Fibroblast of the conjunctiva (primary cell): ENCODE measurements at regions not wholly inside any gene's neighbourhood (a gene's known extent, or its start where the extent isn't known, plus 50 kb on each side); places are given as distances from the start of the nearest gene placed in this dataset.

Experiments used
- DNase-seq: peaks from one replicate; pipeline ENCODE4 v3.0.0-alpha.2; 2010; ENCODE audit warnings: low read depth

DNA sequence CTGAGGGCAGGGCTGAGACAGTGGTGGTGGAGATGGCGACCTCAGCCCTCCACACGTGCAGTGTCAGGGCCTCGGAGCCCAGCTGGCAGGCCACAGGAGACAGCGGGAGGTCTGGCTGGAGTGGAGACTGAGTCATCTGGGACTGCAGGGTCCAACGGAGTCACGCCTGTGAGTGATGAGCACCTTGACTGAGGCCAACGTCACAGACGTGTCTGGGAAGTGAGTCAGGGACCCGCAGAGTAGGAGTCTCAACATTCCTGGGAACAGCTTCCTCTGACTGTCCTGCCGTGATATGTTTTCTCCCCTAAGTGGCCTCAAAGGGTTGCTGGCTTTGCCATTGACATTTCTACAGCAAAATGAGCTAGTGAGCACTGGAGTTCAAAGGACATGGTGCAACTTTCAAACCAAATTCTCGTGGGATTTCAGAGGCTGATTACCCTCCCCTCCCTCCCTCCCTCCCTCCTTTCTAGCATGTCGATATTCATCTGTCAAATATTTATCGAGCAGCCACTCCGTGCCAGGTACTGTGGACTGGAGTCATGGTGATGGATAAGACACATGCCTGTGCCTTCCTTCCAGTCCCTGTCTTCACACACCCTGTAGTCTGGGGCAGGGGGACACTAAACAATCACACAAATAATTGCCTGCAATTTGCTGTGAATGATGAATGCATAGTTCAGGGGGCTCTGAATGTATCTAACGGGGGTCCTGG, 53.3 kb upstream of the AMOTL2 start:
- peak; percentile 64 for DNase-seq

DNA sequence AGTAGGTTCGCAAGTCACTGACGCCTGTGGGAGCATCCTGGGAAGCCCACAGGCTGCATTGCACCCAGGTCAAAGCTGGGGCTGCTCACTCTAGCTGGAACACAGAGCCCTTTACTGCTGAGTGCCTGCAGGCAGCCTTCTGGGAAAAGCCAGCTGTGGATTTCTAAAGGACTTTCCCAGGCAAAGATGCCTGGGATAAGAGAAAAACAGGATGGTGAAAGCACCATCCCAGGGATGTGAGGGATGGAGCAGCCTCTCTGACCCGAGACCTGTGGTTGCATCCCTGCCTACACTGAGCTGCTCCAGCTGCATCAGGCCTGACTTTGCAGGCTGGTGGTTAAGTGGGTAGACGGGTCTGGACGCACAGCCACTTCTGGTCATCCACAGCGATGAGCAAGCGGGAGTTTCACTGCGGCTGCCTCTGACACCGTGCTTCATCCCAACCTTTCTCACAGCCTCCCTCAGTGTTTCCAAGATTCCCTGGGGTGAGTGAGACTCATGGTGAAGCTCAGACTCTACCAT, 52.5 kb upstream of the AMOTL2 start:
- DNase-seq: no peak

DNA sequence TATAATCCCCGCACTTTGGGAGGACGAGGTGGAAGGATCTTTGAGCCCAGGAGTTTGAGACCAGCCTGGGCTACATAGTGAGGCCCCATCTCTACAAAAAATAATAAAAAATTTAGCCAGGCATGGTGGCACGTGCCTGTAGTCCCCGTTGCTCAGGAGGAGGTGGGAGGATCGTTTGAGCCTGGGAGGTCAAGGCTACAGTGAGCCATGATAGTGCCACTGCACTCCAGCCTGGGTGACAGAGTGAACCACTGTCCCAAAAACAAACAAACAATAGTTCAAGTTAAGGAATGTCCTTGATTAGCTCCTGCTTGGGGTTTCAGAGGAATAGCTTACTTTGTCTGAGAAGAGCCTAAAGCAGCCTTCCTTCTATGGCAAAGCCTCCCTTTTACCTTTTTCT, 51.7 kb upstream of the AMOTL2 start:
- DNase-seq: no peak
